GM10266 (cell line): ENCODE measurements at regions not wholly inside any gene's neighbourhood (a gene's known extent, or its start where the extent isn't known, plus 50 kb on each side); places are given as distances from the start of the nearest gene placed in this dataset.
"Not testable (repeated sequence)": the region's sequence is repeated elsewhere in the genome, so short reads cannot be mapped to it uniquely, and the experiment has no call there.

ENCODE experiments used
- DNase-seq: peaks from one replicate; pipeline ENCODE4 v3.0.0; 2012; ENCODE audit errors: extremely low spot score
- TF ChIP-seq, protein P1 (sequence below): IDR thresholded peaks from 2 replicates; pipeline ENCODE4 v1.5.1; 2012; ENCODE audit warnings: mild to moderate bottlenecking, low read depth; ENCODE audit not compliant: control insufficient read depth, insufficient read depth; ENCODE audit errors: missing control alignments

DNA sequence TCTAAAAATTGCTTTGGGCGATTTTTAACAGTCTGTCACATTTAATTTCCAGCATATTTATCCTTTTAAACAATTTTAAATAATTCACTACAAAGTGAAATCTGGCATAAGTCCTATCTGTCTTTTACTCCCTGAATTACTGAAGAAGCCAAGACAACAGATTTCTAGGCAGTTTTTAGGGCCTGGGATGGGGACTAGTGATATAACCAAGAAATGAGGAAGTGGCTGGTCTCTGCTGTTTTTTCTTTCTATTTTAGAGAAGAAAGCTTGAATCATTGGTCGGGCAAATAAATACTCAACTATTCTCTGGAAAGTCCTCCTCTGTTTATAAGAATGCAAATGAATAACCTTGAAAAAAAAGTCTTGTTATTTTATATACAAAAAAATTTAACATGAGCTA, 79.7 kb upstream of the SSBP2 start:
- no peak for DNase-seq
- TF ChIP-seq, protein P1, sequence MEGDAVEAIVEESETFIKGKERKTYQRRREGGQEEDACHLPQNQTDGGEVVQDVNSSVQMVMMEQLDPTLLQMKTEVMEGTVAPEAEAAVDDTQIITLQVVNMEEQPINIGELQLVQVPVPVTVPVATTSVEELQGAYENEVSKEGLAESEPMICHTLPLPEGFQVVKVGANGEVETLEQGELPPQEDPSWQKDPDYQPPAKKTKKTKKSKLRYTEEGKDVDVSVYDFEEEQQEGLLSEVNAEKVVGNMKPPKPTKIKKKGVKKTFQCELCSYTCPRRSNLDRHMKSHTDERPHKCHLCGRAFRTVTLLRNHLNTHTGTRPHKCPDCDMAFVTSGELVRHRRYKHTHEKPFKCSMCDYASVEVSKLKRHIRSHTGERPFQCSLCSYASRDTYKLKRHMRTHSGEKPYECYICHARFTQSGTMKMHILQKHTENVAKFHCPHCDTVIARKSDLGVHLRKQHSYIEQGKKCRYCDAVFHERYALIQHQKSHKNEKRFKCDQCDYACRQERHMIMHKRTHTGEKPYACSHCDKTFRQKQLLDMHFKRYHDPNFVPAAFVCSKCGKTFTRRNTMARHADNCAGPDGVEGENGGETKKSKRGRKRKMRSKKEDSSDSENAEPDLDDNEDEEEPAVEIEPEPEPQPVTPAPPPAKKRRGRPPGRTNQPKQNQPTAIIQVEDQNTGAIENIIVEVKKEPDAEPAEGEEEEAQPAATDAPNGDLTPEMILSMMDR: no peak

GRCh38 chr5:81829242-81829641, 78.3 kb upstream of the SSBP2 start:
- DNase-seq: no peak
- TF ChIP-seq, protein P1: no peak

DNA sequence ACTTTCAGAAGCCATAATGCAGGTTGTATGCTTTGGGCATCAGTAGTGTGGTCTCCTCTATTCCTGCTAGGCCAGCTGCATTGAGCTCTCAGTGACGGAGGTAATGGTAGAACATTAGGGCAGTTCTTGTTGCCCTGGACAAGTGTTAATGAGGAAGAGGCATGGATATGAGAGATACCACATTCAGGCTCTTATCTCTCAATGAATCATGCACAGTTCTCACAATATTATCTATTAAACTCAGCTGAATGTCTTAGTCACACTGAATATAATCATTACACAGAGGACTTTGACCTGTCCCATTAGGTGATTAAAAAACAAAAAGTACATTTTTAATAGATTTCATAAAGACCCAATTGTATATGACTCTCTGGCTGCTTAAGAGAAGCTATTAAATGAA, 76.6 kb upstream of the SSBP2 start:
- TF ChIP-seq, protein P1: no peak
- no peak for DNase-seq

- DNase-seq: no peak
- TF ChIP-seq, protein P1: no peak
Observed at GRCh38 chr5:81826128-81826527, 75.2 kb upstream of the SSBP2 start.

DNA sequence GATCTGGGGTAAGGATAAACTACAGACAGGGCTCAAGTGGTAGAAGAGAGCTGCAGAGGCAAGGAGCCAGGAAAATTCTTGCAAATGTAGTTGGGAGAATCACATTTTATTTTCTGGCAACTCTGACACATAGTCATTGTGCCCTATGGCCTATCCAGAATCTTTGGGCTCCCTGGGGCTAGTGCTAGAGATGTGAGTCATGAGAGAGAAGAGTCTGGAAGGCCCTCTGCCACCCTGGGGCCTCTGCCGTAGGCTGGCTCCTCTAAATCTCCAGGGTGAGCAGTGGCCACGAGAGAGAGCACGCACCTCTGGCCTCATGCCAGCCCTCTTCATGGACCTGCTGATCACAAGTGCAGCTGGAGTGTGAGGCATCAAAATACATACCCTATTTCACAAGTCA, 74.3 kb upstream of the SSBP2 start:
- TF ChIP-seq, protein P1: no peak
- DNase-seq: no peak

DNA sequence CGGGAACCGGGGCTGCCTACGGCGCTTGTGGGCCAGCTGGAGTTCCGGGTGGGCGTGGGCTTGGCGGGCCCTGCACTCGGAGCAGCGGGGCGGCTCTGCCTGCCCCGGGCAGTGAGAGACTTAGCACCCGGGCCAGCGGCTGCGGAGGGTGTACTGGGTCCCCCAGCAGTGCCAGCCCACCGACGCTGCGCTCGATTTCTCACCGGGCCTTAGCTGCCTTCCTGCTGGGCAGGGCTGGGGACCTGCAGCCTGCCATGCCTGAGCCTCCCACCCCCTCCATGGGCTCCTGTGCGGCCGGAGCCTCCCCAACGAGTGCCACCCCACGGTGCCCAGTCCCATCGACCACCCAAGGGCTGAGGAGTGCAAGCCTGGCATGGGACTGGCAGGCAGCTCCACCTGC, 72.8 kb upstream of the SSBP2 start:
- DNase-seq: not testable (repeated sequence)

GRCh38 chr5:81820863-81821262, 70.0 kb upstream of the SSBP2 start:
- TF ChIP-seq, protein P1: no peak
- no peak for DNase-seq

GRCh38 chr5:81820318-81820636, 69.4 kb upstream of the SSBP2 start:
- TF ChIP-seq, protein P1: no peak
- no peak for DNase-seq
